T-cell (primary cell): ENCODE measurements at regions not wholly inside any gene's neighbourhood (a gene's known extent, or its start where the extent isn't known, plus 50 kb on each side); places are given as distances from the start of the nearest gene placed in this dataset.

Source experiments
- ATAC-seq, 4 experiments: fragments of 200-7000 bp in 3 of 4; fragments of 150-1000 bp in 1 of 4; cut with Tn5 transposase; replicated peaks in 1 of 4; 1 replicate in 3 of 4; 2 replicates in 1 of 4; pipeline ENCODE4 v1.10.0; 2021; ENCODE audit warnings: moderate library complexity in 3 of 4, mild to moderate bottlenecking in 2 of 4, moderate number of reproducible peaks in 1 of 4
- CTCF ChIA-PET, 2 donors: fragments of 300-600 bp; sonication (Branson Sonifier 250); formaldehyde crosslinking; loops; one replicate each; lab custom pipeline; 2022; ENCODE audit warnings: antibody characterized with exemption in 2 of 2; lab: Charles Lee
- POLR2A ChIA-PET, 2 donors: fragments of 300-600 bp; sonication (Branson Sonifier 250); formaldehyde crosslinking; loops; one replicate each; lab custom pipeline; 2022; ENCODE audit warnings: antibody characterized with exemption in 2 of 2; lab: Charles Lee
- DNase-seq, 35 experiments: peaks; one replicate each; pipeline versions ENCODE4 v3.0.0 to v3.0.0-alpha.2; 2013 to 2023
- H3K27ac ChIP-seq: one replicate; pipeline ENCODE4 v1.5.1; 2013; ENCODE audit warnings: low read length
- H3K27me3 ChIP-seq, 2 experiments: replicated peaks in 1 of 2; 1 replicate in 1 of 2; 2 replicates in 1 of 2; pipeline versions ENCODE4 v1.6.1 to v1.7.0; 2013; ENCODE audit warnings: low read length in 1 of 2, mixed read lengths in 1 of 2; ENCODE audit not compliant: control insufficient read depth in 2 of 2, insufficient read depth in 2 of 2; ENCODE audit errors: extremely low read depth in 1 of 2
- H3K36me3 ChIP-seq, 2 donors: 1 replicate in 1 of 2; 2 replicates in 1 of 2; pipeline versions ENCODE4 v1.6.1 to v1.7.0; 2013; ENCODE audit warnings: low read length in 1 of 2; ENCODE audit not compliant: control insufficient read depth in 2 of 2, insufficient read depth in 1 of 2; ENCODE audit errors: extremely low read depth in 1 of 2
- H3K4me1 ChIP-seq, 2 experiments: 1 replicate in 1 of 2; 2 replicates in 1 of 2; pipeline versions ENCODE4 v1.6.1 to v1.7.0; 2013; ENCODE audit warnings: low read length in 2 of 2, mixed read lengths in 1 of 2; ENCODE audit not compliant: insufficient read depth in 2 of 2, control insufficient read depth in 1 of 2; ENCODE audit errors: extremely low read depth in 1 of 2
- H3K4me3 ChIP-seq, 2 donors: 1 replicate in 1 of 2; 2 replicates in 1 of 2; pipeline versions ENCODE4 v1.5.1 to v1.7.0; 2013; ENCODE audit warnings: mild to moderate bottlenecking in 2 of 2, low read length in 1 of 2, moderate library complexity in 1 of 2; ENCODE audit not compliant: control insufficient read depth in 1 of 2; ENCODE audit errors: extremely low read depth in 1 of 2
- H3K9me3 ChIP-seq: 2 replicates; pipeline ENCODE4 v1.7.0; 2013
- H3K27ac Mint-ChIP-seq, 2 donors: one replicate each; pipeline ENCODE4 v1.8.0; 2020 to 2021; ENCODE audit warnings: mild to moderate bottlenecking in 2 of 2, mixed read lengths in 2 of 2
- H3K27me3 Mint-ChIP-seq, 2 donors: one replicate each; pipeline ENCODE4 v1.8.0; 2021 to 2022; ENCODE audit warnings: mixed read lengths in 2 of 2
- H3K36me3 Mint-ChIP-seq: one replicate; pipeline ENCODE4 v1.8.0; 2021; ENCODE audit warnings: mixed read lengths
- H3K4me1 Mint-ChIP-seq, 3 donors: one replicate each; pipeline ENCODE4 v1.8.0; 2020 to 2022; ENCODE audit warnings: mixed read lengths in 3 of 3, mild to moderate bottlenecking in 1 of 3
- H3K4me3 Mint-ChIP-seq, 3 donors: one replicate each; pipeline ENCODE4 v1.8.0; 2020 to 2022; ENCODE audit warnings: mild to moderate bottlenecking in 3 of 3, mixed read lengths in 3 of 3, moderate library complexity in 3 of 3
- H3K9me3 Mint-ChIP-seq, 3 donors: one replicate each; pipeline ENCODE4 v1.8.0; 2020 to 2022; ENCODE audit warnings: mixed read lengths in 3 of 3
- WGBS: methylation state at CpG from one replicate; pipeline ENCODE4 v1.1.5; 2013; ENCODE audit warnings: missing lambda C conversion rate; ENCODE audit not compliant: insufficient coverage; 5-methylcytosine and 5-hydroxymethylcytosine counted together

DNA sequence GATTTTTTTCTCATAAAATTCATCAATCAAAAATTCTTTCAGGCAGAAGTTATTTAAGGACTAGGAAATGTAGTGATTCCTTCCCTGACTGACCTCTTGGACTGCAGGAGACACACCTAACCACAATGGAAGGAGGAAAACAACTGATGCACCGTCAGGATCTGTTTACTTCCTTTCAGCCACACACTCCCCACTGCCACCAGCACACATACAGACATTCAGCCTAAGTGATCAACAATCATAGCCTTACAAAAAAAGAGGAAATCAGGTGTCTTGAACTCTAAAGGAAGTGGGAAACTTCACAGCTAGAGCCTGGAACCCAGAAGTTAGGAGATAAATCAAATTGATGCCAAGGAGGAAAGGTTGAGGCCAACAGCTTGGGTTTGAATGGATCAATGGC, 213.5 kb upstream of the ACVR2A start:
- peak in 2 of 35 experiments; percentile 5 to 19 for DNase-seq
- POLR2A ChIA-PET: no interaction called here

DNA sequence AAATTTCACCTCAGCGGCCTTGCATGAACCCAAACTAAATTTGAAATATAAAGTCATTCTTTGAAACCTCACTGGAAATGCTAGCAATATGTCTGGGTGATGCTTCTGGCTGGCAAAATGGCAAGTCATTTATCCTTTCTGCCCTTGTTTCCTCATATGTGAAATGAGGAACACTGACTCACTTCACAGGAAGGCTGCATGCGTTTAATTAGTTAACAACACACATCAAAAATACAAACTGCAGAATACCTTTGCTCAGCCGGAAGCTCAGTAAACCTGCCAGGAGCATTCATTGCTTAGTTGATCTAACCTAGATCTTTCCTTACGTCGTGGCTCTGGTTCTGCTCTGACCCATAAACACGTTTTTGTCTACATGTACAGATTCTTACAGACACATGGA, 214.2 kb upstream of the ACVR2A start:
- peak overlapping the region; percentile 69 to 83 for H3K27ac Mint-ChIP-seq
- Histone ChIP-seq H3K27me3 (no peaks in the 10 kb centered on the region), H3K4me3 (no peak overlapping the region), H3K36me3 (no peaks in the 10 kb centered on the region), H3K9me3 (no peaks in the 10 kb centered on the region), H3K4me1 (peaks cover 13 to 23% of the 10 kb centered on the region in 2 experiments), H3K27ac (peak overlapping the region; percentile 14)
- DNase-seq: peak in 1 of 35 experiments; percentile 8
- ChIA-PET CTCF (no interaction called here), POLR2A (no interaction called here)
- no peaks in the 10 kb centered on the region for H3K9me3 Mint-ChIP-seq
- H3K27me3 Mint-ChIP-seq: no peaks in the 10 kb centered on the region
- WGBS: 9% methylated on average over 4 of the region's 6 CpGs
- peak overlapping the region in 1 of 3 donors; percentile 47 for H3K4me3 Mint-ChIP-seq
- ATAC-seq: peak; percentile 38 to 67 (median 49)
- no peaks in the 10 kb centered on the region for H3K36me3 Mint-ChIP-seq
- H3K4me1 Mint-ChIP-seq: peaks cover 0 to 29% (median 26%) of the 10 kb centered on the region in 3 donors

More for the DNA sequence above, 213.5 kb upstream of the ACVR2A start:
- no CpG with 5 or more reads among the region's 1 CpG for WGBS
- CTCF ChIA-PET: no interaction called here
- no peak overlapping the region for H3K4me3 ChIP-seq
- peaks cover 0 to 29% (median 26%) of the 10 kb centered on the region in 3 donors for H3K4me1 Mint-ChIP-seq
- H3K36me3 Mint-ChIP-seq: no peaks in the 10 kb centered on the region
- H3K27me3 Mint-ChIP-seq: no peaks in the 10 kb centered on the region
- ATAC-seq: peak; percentile 36 to 67 (median 62)
- H3K27ac ChIP-seq: peak overlapping the region; percentile 17
- peaks cover 13 to 23% of the 10 kb centered on the region in 2 experiments for H3K4me1 ChIP-seq
- H3K9me3 ChIP-seq: no peaks in the 10 kb centered on the region
- no peaks in the 10 kb centered on the region for H3K36me3 ChIP-seq
- H3K27me3 ChIP-seq: no peaks in the 10 kb centered on the region
- H3K27ac Mint-ChIP-seq: peak overlapping the region; percentile 69 to 83
- H3K9me3 Mint-ChIP-seq: no peaks in the 10 kb centered on the region
- H3K4me3 Mint-ChIP-seq: peak overlapping the region in 1 of 3 donors; percentile 47

DNA sequence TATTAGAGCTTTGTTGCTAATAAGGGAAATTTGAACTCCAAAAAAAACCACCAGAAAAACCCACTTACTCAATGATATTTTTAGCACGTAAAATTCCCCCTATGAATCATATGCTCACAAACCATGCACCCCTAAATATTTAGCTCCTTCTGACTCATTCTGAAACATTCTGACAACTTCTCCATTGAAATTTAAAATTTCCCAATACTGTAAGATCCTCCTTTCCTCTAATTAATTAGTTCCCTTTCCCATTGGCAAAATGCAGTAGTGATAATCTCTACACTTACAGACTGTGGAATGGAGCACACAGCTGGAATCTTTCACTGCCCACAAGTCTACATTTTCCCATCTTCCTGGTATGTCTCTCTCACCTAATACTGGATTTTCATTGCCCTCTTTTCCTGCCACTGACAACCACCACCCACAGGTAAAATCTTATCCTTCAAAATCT, 215.8 kb upstream of the ACVR2A start:
- no peak for ATAC-seq
- POLR2A ChIA-PET: no interaction called here
- peaks cover 6 to 36% (median 34%) of the 10 kb centered on the region in 3 donors for H3K4me1 Mint-ChIP-seq

DNA sequence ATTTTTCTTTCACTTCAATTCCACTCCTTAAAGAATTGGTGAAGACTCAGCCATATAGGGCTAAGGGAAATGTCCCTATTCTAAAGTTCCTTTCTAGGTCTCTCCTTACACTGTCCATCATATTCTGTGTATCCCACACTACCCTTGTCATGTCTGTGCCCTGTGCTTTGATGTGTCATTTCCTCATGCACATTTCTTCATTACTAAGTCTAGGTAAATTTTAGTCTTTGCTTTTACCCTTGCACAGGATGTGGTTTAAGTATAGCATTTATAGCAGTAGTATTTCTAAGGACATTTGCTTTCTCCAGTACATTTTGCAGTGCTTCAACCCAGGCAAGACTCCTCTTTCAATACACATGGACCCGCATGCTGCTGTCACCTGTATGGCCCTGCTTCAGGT, 221.5 kb upstream of the ACVR2A start:
- Mint-ChIP-seq H3K27ac (peak overlapping the region; percentile 5 to 77), H3K9me3 (no peaks in the 10 kb centered on the region), H3K4me3 (peak overlapping the region in 2 of 3 donors; percentile 11 to 43), H3K36me3 (no peaks in the 10 kb centered on the region), H3K4me1 (peaks cover 25 to 27% (median 26%) of the 10 kb centered on the region in 3 donors), H3K27me3 (no peaks in the 10 kb centered on the region)
- H3K27me3 ChIP-seq: no peaks in the 10 kb centered on the region
- H3K4me3 ChIP-seq: no peak overlapping the region
- whole genome bisulfite sequencing: no CpG with 5 or more reads among the region's 1 CpG
- H3K9me3 ChIP-seq: no peaks in the 10 kb centered on the region
- POLR2A ChIA-PET: no interaction called here
- no peak overlapping the region for H3K27ac ChIP-seq
- peak; percentile 94 to 99 (median 98) for ATAC-seq
- H3K4me1 ChIP-seq: peaks cover 6 to 14% of the 10 kb centered on the region in 2 experiments
- CTCF ChIA-PET: no interaction called here
- DNase-seq: peak in 4 of 35 experiments; percentile 6 to 40 (median 8)
- H3K36me3 ChIP-seq: no peaks in the 10 kb centered on the region

More for the DNA sequence above, 215.8 kb upstream of the ACVR2A start:
- no peak overlapping the region for H3K27ac ChIP-seq
- no peaks in the 10 kb centered on the region for H3K36me3 ChIP-seq
- H3K27me3 Mint-ChIP-seq: no peaks in the 10 kb centered on the region
- H3K4me3 ChIP-seq: no peak overlapping the region
- WGBS: 67% methylated on average over 1 of the region's 1 CpG
- no peak overlapping the region for H3K27ac Mint-ChIP-seq
- peaks cover 17 to 23% of the 10 kb centered on the region in 2 experiments for H3K4me1 ChIP-seq
- H3K27me3 ChIP-seq: no peaks in the 10 kb centered on the region
- H3K36me3 Mint-ChIP-seq: no peaks in the 10 kb centered on the region
- no peak overlapping the region for H3K4me3 Mint-ChIP-seq
- H3K9me3 Mint-ChIP-seq: no peaks in the 10 kb centered on the region
- no peaks in the 10 kb centered on the region for H3K9me3 ChIP-seq
- no peak for DNase-seq
- CTCF ChIA-PET: no interaction called here

DNA sequence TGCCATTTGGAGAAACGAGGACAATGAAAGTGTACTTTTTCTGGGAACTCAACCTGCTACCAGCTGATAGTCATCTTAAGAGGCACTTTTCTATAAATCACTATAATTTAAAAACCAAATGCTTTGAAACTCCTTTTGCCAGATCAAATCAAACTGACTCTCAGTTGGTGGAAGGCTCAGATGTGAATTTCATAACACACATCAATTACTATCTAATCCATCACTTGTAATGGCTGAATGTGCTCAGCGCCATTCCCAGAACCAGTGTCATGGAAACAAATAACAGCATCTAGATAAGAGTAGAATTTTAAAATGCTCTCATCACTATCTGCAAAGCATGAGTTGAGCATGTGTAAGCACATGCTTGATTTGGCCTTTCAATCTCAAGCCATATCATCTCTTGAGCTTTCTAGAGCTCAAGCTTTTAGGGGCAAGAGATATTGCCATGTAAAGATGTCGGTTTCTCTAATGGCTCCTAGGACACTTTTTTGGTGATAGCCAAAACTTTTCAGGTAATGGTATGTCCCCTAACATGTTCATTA, 223.1 kb upstream of the ACVR2A start:
- no peak overlapping the region for H3K27ac ChIP-seq
- CTCF ChIA-PET: no interaction called here
- H3K9me3 ChIP-seq: no peaks in the 10 kb centered on the region
- WGBS: no CpG with 5 or more reads among the region's 3 CpGs
- DNase-seq (no peak), ATAC-seq (no peak)
- H3K36me3 Mint-ChIP-seq: no peaks in the 10 kb centered on the region
- H3K27me3 Mint-ChIP-seq: no peaks in the 10 kb centered on the region
- peaks cover 25 to 27% (median 26%) of the 10 kb centered on the region in 3 donors for H3K4me1 Mint-ChIP-seq
- no peak overlapping the region for H3K27ac Mint-ChIP-seq
- no peaks in the 10 kb centered on the region for H3K36me3 ChIP-seq
- POLR2A ChIA-PET: no interaction called here
- no peak overlapping the region for H3K4me3 Mint-ChIP-seq
- no peaks in the 10 kb centered on the region for H3K27me3 ChIP-seq
- peaks cover 6 to 14% of the 10 kb centered on the region in 2 experiments for H3K4me1 ChIP-seq
- no peak overlapping the region for H3K4me3 ChIP-seq
- H3K9me3 Mint-ChIP-seq: no peaks in the 10 kb centered on the region

DNA sequence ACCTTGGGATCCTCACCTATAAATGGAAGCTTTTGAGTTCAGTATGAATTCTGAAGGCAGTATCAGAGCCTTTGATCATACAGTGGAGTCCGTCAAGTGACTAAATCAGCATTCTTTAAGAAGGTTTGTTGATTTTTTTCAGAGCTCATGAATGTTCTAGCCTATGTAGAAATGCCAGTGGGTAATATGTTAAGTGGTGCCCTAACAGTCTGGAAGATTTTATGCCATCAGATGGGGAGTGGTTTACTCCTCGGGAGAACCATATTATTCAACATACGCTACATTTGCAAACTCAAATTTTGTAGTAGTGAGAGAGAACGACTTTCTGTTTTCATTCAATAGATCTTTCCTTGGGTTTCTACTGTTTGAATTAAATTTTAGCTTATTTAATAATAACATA, 225.0 kb upstream of the ACVR2A start:
- no peak overlapping the region for H3K27ac ChIP-seq
- H3K9me3 ChIP-seq: no peaks in the 10 kb centered on the region
- Mint-ChIP-seq H3K4me3 (no peak overlapping the region), H3K36me3 (no peaks in the 10 kb centered on the region), H3K27ac (no peak overlapping the region), H3K4me1 (peaks cover 25 to 26% (median 26%) of the 10 kb centered on the region in 3 donors), H3K27me3 (no peaks in the 10 kb centered on the region), H3K9me3 (no peaks in the 10 kb centered on the region)
- POLR2A ChIA-PET: interaction anchor here (0.6 kb wide), 2 partner anchors 40 to 41 kb away, joined by 9 to 10 read pairs; no protein-coding TSS in a partner anchor
- H3K4me3 ChIP-seq: no peak overlapping the region
- WGBS: no CpG with 5 or more reads among the region's 4 CpGs
- H3K36me3 ChIP-seq: no peaks in the 10 kb centered on the region
- DNase-seq: no peak
- ATAC-seq: no peak
- H3K27me3 ChIP-seq: no peaks in the 10 kb centered on the region
- H3K4me1 ChIP-seq: peaks cover 6 to 14% of the 10 kb centered on the region in 2 experiments
- CTCF ChIA-PET: interaction anchor here (0.5 to 0.6 kb wide), 2 partner anchors 28 to 641 kb away, joined by 3 read pairs; no protein-coding TSS in a partner anchor
